GM21576 (cell line): ENCODE measurements at regions not wholly inside any gene's neighbourhood (a gene's known extent, or its start where the extent isn't known, plus 50 kb on each side); places are given as distances from the start of the nearest gene placed in this dataset.
"Not testable (repeated sequence)": the region's sequence is repeated elsewhere in the genome, so short reads cannot be mapped to it uniquely, and the experiment has no call there.

Experiments used
- ATAC-seq: cut with Tn5 transposase; IDR thresholded peaks from one replicate; pipeline ENCODE4 v1.9.1; 2021; ENCODE audit warnings: mild to moderate bottlenecking, moderate library complexity; ENCODE audit not compliant: unreplicated experiment

GRCh38 chr6:10343320-10343719 is 71.6 kb downstream of the TFAP2A start:
- no peak for ATAC-seq

GRCh38 chr6:10341605-10342004 is 73.3 kb downstream of the TFAP2A start:
- no peak for ATAC-seq

GRCh38 chr6:10338151-10338550 is 76.7 kb downstream of the TFAP2A start:
- ATAC-seq: no peak

GRCh38 chr6:10337376-10337775 is 77.5 kb downstream of the TFAP2A start:
- ATAC-seq: not testable (repeated sequence)

- ATAC-seq: no peak
These were observed 82.8 kb downstream of the TFAP2A start for GRCh38 chr6:10332111-10332510.

GRCh38 chr6:10331334-10331968 is 83.4 kb downstream of the TFAP2A start:
- no peak for ATAC-seq

GRCh38 chr6:10330515-10330914 is 84.4 kb downstream of the TFAP2A start:
- ATAC-seq: no peak

- no peak for ATAC-seq
These were observed 91.9 kb downstream of the TFAP2A start for GRCh38 chr6:10323018-10323417.

- ATAC-seq: no peak
These were observed 94.6 kb downstream of the TFAP2A start for GRCh38 chr6:10320291-10320690.

GRCh38 chr6:10316373-10316721 is 98.5 kb downstream of the TFAP2A start:
- no peak for ATAC-seq

- no peak for ATAC-seq
These were observed 99.1 kb downstream of the TFAP2A start for GRCh38 chr6:10315658-10316372.

- ATAC-seq: no peak
These were observed 99.8 kb downstream of the TFAP2A start for GRCh38 chr6:10315034-10315433.

GRCh38 chr6:10314163-10314955 is 100.5 kb downstream of the TFAP2A start:
- no peak for ATAC-seq

- no peak for ATAC-seq
These were observed 101.1 kb downstream of the TFAP2A start for GRCh38 chr6:10313799-10314162.

- no peak for ATAC-seq
These were observed 102.4 kb downstream of the TFAP2A start for GRCh38 chr6:10312445-10312844.

GRCh38 chr6:10311546-10312405 is 103.1 kb downstream of the TFAP2A start:
- ATAC-seq: not testable (repeated sequence)

- no peak for ATAC-seq
These were observed 104.0 kb downstream of the TFAP2A start for GRCh38 chr6:10310826-10311225.

GRCh38 chr6:10310330-10310653 is 104.6 kb downstream of the TFAP2A start:
- ATAC-seq: no peak

GRCh38 chr6:10309457-10310329 is 105.2 kb downstream of the TFAP2A start:
- ATAC-seq: no peak

- ATAC-seq: no peak
These were observed 107.4 kb downstream of the TFAP2A start for GRCh38 chr6:10307476-10307875.
